Gastrocnemius medialis (tissue), 4 donors: ENCODE measurements at regions not wholly inside any gene's neighbourhood (a gene's known extent, or its start where the extent isn't known, plus 50 kb on each side); places are given as distances from the start of the nearest gene placed in this dataset.
"Not testable (repeated sequence)": the region's sequence is repeated elsewhere in the genome, so short reads cannot be mapped to it uniquely, and the experiment has no call there.

Experiments used
- ATAC-seq, 2 donors: fragments of 150-250 bp; one replicate each; pipeline ENCODE4 v1.9.1; 2016
- DNase-seq, 2 donors: peaks; one replicate each; pipeline ENCODE4 v3.0.0-alpha.2; 2019
- H3K27ac ChIP-seq, 4 donors: fragments of 200-600 bp; sonication (generic); 1 replicate in 1 of 4; 2 replicates in 3 of 4; pipeline ENCODE4 v1.5.1; 2016 to 2018; ENCODE audit warnings: mild to moderate bottlenecking in 2 of 4, moderate library complexity in 1 of 4
- H3K27me3 ChIP-seq, 3 donors: fragments of 200-600 bp; sonication (generic) in 2 of 3; 1 replicate in 1 of 3; 2 replicates in 2 of 3; pipeline versions ENCODE4 v1.5.1 to v1.6.0; 2016 to 2019; ENCODE audit warnings: mild to moderate bottlenecking in 1 of 3, moderate library complexity in 1 of 3
- H3K36me3 ChIP-seq, 2 donors: fragments of 200-600 bp; sonication (generic) in 1 of 2; one replicate each; pipeline ENCODE4 v1.5.1; 2017 to 2018
- H3K4me1 ChIP-seq, 2 donors: fragments of 200-600 bp; sonication (generic) in 1 of 2; one replicate each; pipeline ENCODE4 v1.5.1; 2016 to 2017; ENCODE audit warnings: mild to moderate bottlenecking in 2 of 2
- H3K4me3 ChIP-seq, 4 donors: fragments of 200-600 bp; sonication (generic) in 3 of 4; 1 replicate in 1 of 4; 2 replicates in 3 of 4; pipeline ENCODE4 v1.5.1; 2016 to 2019; ENCODE audit warnings: mild to moderate bottlenecking in 2 of 4
- H3K9me3 ChIP-seq, 3 donors: fragments of 200-600 bp; sonication (generic) in 2 of 3; 1 replicate in 1 of 3; 2 replicates in 2 of 3; pipeline ENCODE4 v1.5.1; 2016 to 2019
- CTCF ChIP-seq, 5 experiments: fragments of 450-650 bp in 3 of 5; fragments of 200-600 bp in 2 of 5; sonication (generic) in 2 of 5; IDR thresholded peaks in 4 of 5; conservative IDR thresholded peaks in 1 of 5; 1 replicate in 4 of 5; 2 replicates in 1 of 5; pipeline ENCODE4 v1.5.1; 2016 to 2019; ENCODE audit warnings: antibody characterized with exemption in 5 of 5, mild to moderate bottlenecking in 3 of 5, moderate library complexity in 3 of 5
- POLR2A ChIP-seq, 2 donors: fragments of 450-650 bp; IDR thresholded peaks; one replicate each; pipeline ENCODE4 v1.6.1; 2017; ENCODE audit warnings: antibody characterized with exemption in 2 of 2, mild to moderate bottlenecking in 2 of 2, moderate library complexity in 2 of 2
- in situ Hi-C, 4 donors: fragments of 200-750 bp; cut with MboI; loops; one replicate each; pipeline versions ENCODE4 v1.15.0 to v1.8.0; 2017; ENCODE audit warnings: low sequenced_read_pairs in 4 of 4
- intact Hi-C: fragments of 100-400 bp; cut with DNase I; formaldehyde crosslinking; loops from one replicate; pipeline ENCODE4 v1.15.1; 2023; ENCODE audit warnings: low total_unique reads

- intact Hi-C loops, result no loop called here
- Histone ChIP-seq H3K4me1 (no peaks in the 10 kb centered on the region), H3K27ac (no peak overlapping the region), H3K36me3 (no peaks in the 10 kb centered on the region), H3K9me3 (no peaks in the 10 kb centered on the region), H3K4me3 (no peak overlapping the region), H3K27me3 (no peaks in the 10 kb centered on the region)
- TF ChIP-seq POLR2A (IDR thresholded peaks at IDR 0.05) (no peak), CTCF (IDR thresholded peaks at IDR 0.05 in 4 of 5, conservative IDR thresholded peaks at IDR 0.05 in 1 of 5) (no peak)
- in situ Hi-C loops, result no loop called here
- no peak for ATAC-seq
- DNase-seq, result no peak
Measured at GRCh38 chr5:52150501-52150900, 637.2 kb upstream of the ITGA1 start.

- H3K27me3 ChIP-seq, H3K4me3 ChIP-seq, H3K36me3 ChIP-seq, ATAC-seq, H3K27ac ChIP-seq, DNase-seq, H3K4me1 ChIP-seq, H3K9me3 ChIP-seq, intact Hi-C loops, in situ Hi-C loops: not testable (repeated sequence)
Measured at GRCh38 chr5:52156809-52157208, 630.9 kb upstream of the ITGA1 start.

- H3K4me1 ChIP-seq, DNase-seq, H3K4me3 ChIP-seq, H3K9me3 ChIP-seq, ATAC-seq, H3K27ac ChIP-seq, intact Hi-C loops, H3K27me3 ChIP-seq, H3K36me3 ChIP-seq, in situ Hi-C loops: not testable (repeated sequence)
Measured at GRCh38 chr5:52165806-52166205, 621.9 kb upstream of the ITGA1 start.

GRCh38 chr5:52173133-52173532, 614.6 kb upstream of the ITGA1 start:
- in situ Hi-C loops, result no loop called here
- no peak overlapping the region for H3K4me3 ChIP-seq
- H3K27me3 ChIP-seq, result no peaks in the 10 kb centered on the region
- H3K9me3 ChIP-seq, result no peaks in the 10 kb centered on the region
- ATAC-seq (no peak), DNase-seq (no peak)
- TF ChIP-seq POLR2A (IDR thresholded peaks at IDR 0.05) (no peak), CTCF (IDR thresholded peaks at IDR 0.05 in 4 of 5, conservative IDR thresholded peaks at IDR 0.05 in 1 of 5) (no peak)
- intact Hi-C loops, result no loop called here
- H3K27ac ChIP-seq, result no peak overlapping the region
- no peaks in the 10 kb centered on the region for H3K36me3 ChIP-seq
- H3K4me1 ChIP-seq, result no peaks in the 10 kb centered on the region

GRCh38 chr5:52177193-52177592, 610.5 kb upstream of the ITGA1 start:
- H3K9me3 ChIP-seq, result no peaks in the 10 kb centered on the region
- ATAC-seq (no peak), DNase-seq (no peak)
- H3K27me3 ChIP-seq, result no peaks in the 10 kb centered on the region
- no peak overlapping the region for H3K27ac ChIP-seq
- H3K4me3 ChIP-seq, result no peak overlapping the region
- H3K4me1 ChIP-seq, result no peaks in the 10 kb centered on the region
- H3K36me3 ChIP-seq, result no peaks in the 10 kb centered on the region
- in situ Hi-C loops (no loop called here), intact Hi-C loops (no loop called here)
- TF ChIP-seq POLR2A (IDR thresholded peaks at IDR 0.05) (no peak), CTCF (IDR thresholded peaks at IDR 0.05 in 4 of 5, conservative IDR thresholded peaks at IDR 0.05 in 1 of 5) (no peak)

GRCh38 chr5:52181403-52181802, 606.3 kb upstream of the ITGA1 start:
- in situ Hi-C loops, result no loop called here
- Histone ChIP-seq H3K27me3 (no peaks in the 10 kb centered on the region), H3K4me1 (no peaks in the 10 kb centered on the region), H3K36me3 (no peaks in the 10 kb centered on the region), H3K4me3 (no peak overlapping the region), H3K27ac (no peak overlapping the region), H3K9me3 (no peaks in the 10 kb centered on the region)
- DNase-seq (no peak), ATAC-seq (no peak)
- intact Hi-C loops, result no loop called here
- no peak for TF ChIP-seq POLR2A (IDR thresholded peaks at IDR 0.05)
- TF ChIP-seq CTCF (IDR thresholded peaks at IDR 0.05 in 4 of 5, conservative IDR thresholded peaks at IDR 0.05 in 1 of 5), result no peak
